BLaER1 (cell line): ENCODE measurements at regions not wholly inside any gene's neighbourhood (a gene's known extent, or its start where the extent isn't known, plus 50 kb on each side); places are given as distances from the start of the nearest gene placed in this dataset.

Source experiments
- H3K27ac ChIP-seq: shearing (Covaris generic); formaldehyde crosslinking; 2 replicates; pipeline ENCODE4 v1.8.1; 2022
- H3K27me3 ChIP-seq: shearing (Covaris generic); formaldehyde crosslinking; 2 replicates; pipeline ENCODE4 v1.8.1; 2022
- H3K36me3 ChIP-seq: shearing (Covaris generic); formaldehyde crosslinking; 2 replicates; pipeline ENCODE4 v1.8.1; 2022
- H3K4me1 ChIP-seq: shearing (Covaris generic); formaldehyde crosslinking; 2 replicates; pipeline ENCODE4 v1.8.1; 2022
- H3K4me2 ChIP-seq: shearing (Covaris generic); formaldehyde crosslinking; 2 replicates; pipeline ENCODE4 v1.8.1; 2022
- H3K4me3 ChIP-seq: shearing (Covaris generic); formaldehyde crosslinking; 2 replicates; pipeline ENCODE4 v1.8.1; 2022
- H3K9ac ChIP-seq: shearing (Covaris generic); formaldehyde crosslinking; 2 replicates; pipeline ENCODE4 v1.8.1; 2022
- H3K9me3 ChIP-seq: shearing (Covaris generic); formaldehyde crosslinking; 2 replicates; pipeline ENCODE4 v1.8.1; 2022
- H4K20me1 ChIP-seq: shearing (Covaris generic); formaldehyde crosslinking; 2 replicates; pipeline ENCODE4 v1.8.1; 2022
- Cebpa-rat ChIP-seq: shearing (Covaris generic); IDR thresholded peaks from 2 replicates; pipeline ENCODE4 v1.8.1; 2022

- no peaks in the 10 kb centered on the region for H3K9me3 ChIP-seq
- no peaks in the 10 kb centered on the region for H3K36me3 ChIP-seq
- H3K4me1 ChIP-seq = no peaks in the 10 kb centered on the region
- H3K27ac ChIP-seq = no peak overlapping the region
- H3K4me3 ChIP-seq = no peak overlapping the region
- H3K9ac ChIP-seq = no peak overlapping the region
- TF ChIP-seq Cebpa-rat = no peak
- no peaks in the 10 kb centered on the region for H3K27me3 ChIP-seq
- no peak overlapping the region for H3K4me2 ChIP-seq
- H4K20me1 ChIP-seq = no peaks in the 10 kb centered on the region
Measured at GRCh38 chr6:135640449-135641111, 143.0 kb upstream of the AHI1 start.

DNA sequence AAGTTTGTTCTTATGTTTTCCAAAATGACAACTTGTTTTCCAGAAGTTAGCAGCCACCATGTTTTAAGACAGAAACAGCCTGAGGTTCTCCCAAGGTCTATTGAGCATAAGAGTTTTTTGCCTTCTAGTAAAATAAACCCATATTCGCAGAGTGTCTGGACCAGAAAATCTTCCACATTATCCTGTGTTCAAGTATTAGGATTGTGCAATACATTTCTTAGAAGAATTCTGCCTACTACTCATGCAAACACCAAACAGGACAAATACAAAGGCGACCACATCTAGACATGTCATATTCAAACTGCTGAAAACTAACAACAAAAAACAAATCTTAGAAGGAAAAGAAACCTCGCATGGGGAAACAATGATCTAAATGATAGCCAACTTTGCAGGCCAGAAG, 145.4 kb upstream of the AHI1 start:
- no peaks in the 10 kb centered on the region for H4K20me1 ChIP-seq
- TF ChIP-seq Cebpa-rat = no peak; the same call in 1 of the 2 replicates
- no peak overlapping the region for H3K4me2 ChIP-seq
- no peaks in the 10 kb centered on the region for H3K9me3 ChIP-seq
- no peaks in the 10 kb centered on the region for H3K36me3 ChIP-seq
- no peak overlapping the region for H3K27ac ChIP-seq
- no peaks in the 10 kb centered on the region for H3K4me1 ChIP-seq
- H3K27me3 ChIP-seq = no peaks in the 10 kb centered on the region
- H3K4me3 ChIP-seq = no peak overlapping the region
- H3K9ac ChIP-seq = no peak overlapping the region

- TF ChIP-seq Cebpa-rat = no peak
- no peaks in the 10 kb centered on the region for H3K4me1 ChIP-seq
Measured at GRCh38 chr6:135644394-135644793, 146.9 kb upstream of the AHI1 start.

GRCh38 chr6:135647521-135647920, 150.0 kb upstream of the AHI1 start:
- H3K9me3 ChIP-seq = peaks cover 30% of the 10 kb centered on the region
- no peak overlapping the region for H3K4me3 ChIP-seq
- no peaks in the 10 kb centered on the region; the same call in 1 of the 2 replicates for H3K36me3 ChIP-seq
- no peaks in the 10 kb centered on the region for H3K27me3 ChIP-seq
- TF ChIP-seq Cebpa-rat = no peak
- no peak overlapping the region for H3K27ac ChIP-seq
- H4K20me1 ChIP-seq = no peaks in the 10 kb centered on the region
- H3K4me2 ChIP-seq = no peak overlapping the region
- H3K9ac ChIP-seq = no peak overlapping the region
- peaks cover 13% of the 10 kb centered on the region for H3K4me1 ChIP-seq

More at GRCh38 chr6:135644394-135644793, 146.9 kb upstream of the AHI1 start:
- Histone ChIP-seq H3K27ac (no peak overlapping the region), H3K9ac (no peak overlapping the region), H3K27me3 (no peaks in the 10 kb centered on the region), H3K9me3 (peaks cover 15% of the 10 kb centered on the region), H3K36me3 (no peaks in the 10 kb centered on the region), H4K20me1 (no peaks in the 10 kb centered on the region), H3K4me3 (no peak overlapping the region), H3K4me2 (no peak overlapping the region)

- peak overlapping the region; percentile 33 for H3K4me2 ChIP-seq
- TF ChIP-seq Cebpa-rat = no peak
- H3K9me3 ChIP-seq = peaks cover 43% of the 10 kb centered on the region
- H3K4me1 ChIP-seq = peaks cover 17% of the 10 kb centered on the region
- no peak overlapping the region for H3K9ac ChIP-seq
- H3K27me3 ChIP-seq = no peaks in the 10 kb centered on the region
- H3K36me3 ChIP-seq = no peaks in the 10 kb centered on the region; the same call in 1 of the 2 replicates
- H3K4me3 ChIP-seq = no peak overlapping the region
- H4K20me1 ChIP-seq = no peaks in the 10 kb centered on the region
- peak overlapping the region; percentile 44 for H3K27ac ChIP-seq
Measured at GRCh38 chr6:135651964-135652755, 154.6 kb upstream of the AHI1 start.

DNA sequence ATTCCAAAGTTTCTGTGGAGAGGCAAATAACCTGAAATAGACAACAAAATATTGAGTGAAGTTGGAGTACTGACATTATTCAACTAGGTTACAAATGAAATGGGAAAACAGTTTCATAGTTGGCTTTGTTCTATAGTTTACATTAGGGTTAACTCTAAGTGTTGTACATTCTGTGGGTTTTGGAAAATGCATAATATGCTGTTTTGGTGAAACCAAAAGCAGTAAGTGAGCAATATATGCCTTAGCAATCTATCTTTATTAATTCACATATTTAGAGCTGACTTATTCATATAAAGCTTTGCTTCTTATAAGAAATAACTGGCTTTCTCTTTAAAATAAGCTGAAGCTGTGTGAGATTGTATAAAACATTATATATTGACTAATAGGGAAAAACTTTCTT, 157.5 kb upstream of the AHI1 start:
- Histone ChIP-seq H3K27me3 (no peaks in the 10 kb centered on the region), H3K36me3 (no peaks in the 10 kb centered on the region; the same call in 1 of the 2 replicates), H3K9ac (no peak overlapping the region), H3K4me2 (no peak overlapping the region), H4K20me1 (no peaks in the 10 kb centered on the region), H3K4me1 (peaks cover 17% of the 10 kb centered on the region), H3K4me3 (no peak overlapping the region), H3K9me3 (peaks cover 29% of the 10 kb centered on the region), H3K27ac (no peak overlapping the region)
- TF ChIP-seq Cebpa-rat = no peak

DNA sequence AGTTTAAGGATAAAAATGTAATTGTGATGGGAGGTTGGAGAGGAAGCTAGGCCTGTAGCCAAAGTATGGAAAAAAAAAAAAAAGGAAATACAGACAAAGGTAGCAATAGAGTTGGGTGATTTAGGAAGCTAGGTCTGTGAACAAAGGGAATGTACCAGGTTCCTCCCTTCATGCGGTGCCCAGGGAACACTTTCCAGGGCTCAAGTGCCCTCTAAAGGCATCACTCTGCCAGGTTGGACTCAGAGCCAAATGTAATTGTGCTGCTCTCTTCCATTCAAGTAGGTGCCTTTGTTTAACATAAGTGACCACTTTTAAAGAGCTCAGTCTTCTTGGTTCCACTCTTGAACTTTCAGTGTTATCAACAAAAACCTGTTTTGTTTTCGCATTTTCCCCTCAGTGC, 159.7 kb upstream of the AHI1 start:
- Histone ChIP-seq H4K20me1 (no peaks in the 10 kb centered on the region), H3K4me1 (peaks cover 7% of the 10 kb centered on the region), H3K27ac (no peak overlapping the region), H3K4me3 (no peak overlapping the region), H3K4me2 (no peak overlapping the region), H3K36me3 (no peaks in the 10 kb centered on the region), H3K9me3 (peaks cover 14% of the 10 kb centered on the region), H3K27me3 (no peaks in the 10 kb centered on the region), H3K9ac (no peak overlapping the region)
- TF ChIP-seq Cebpa-rat = no peak

DNA sequence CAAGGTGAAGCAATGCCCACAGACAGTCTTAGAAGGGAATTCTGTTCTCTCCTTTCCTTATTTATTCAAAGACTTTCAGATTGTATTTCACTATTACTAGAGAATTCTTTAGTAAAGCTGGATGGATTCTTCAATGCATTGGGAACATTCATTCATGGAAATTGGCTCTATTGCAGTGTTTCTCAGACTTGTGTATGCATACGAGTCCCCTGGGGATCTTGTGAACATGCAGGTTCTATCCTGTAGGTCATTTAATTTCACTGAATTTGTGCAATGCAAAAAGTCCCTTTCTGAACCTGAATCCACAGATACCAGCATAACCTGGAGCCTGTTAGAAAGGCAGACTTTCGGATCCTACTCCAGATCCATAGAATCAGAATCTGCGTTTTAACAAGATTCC, 160.9 kb upstream of the AHI1 start:
- Histone ChIP-seq H4K20me1 (no peaks in the 10 kb centered on the region), H3K9me3 (peaks cover 9% of the 10 kb centered on the region; the same call in 1 of the 2 replicates), H3K27me3 (no peaks in the 10 kb centered on the region), H3K4me1 (no peaks in the 10 kb centered on the region), H3K4me3 (no peak overlapping the region), H3K36me3 (no peaks in the 10 kb centered on the region), H3K9ac (no peak overlapping the region), H3K4me2 (no peak overlapping the region), H3K27ac (no peak overlapping the region)
- TF ChIP-seq Cebpa-rat = no peak

DNA sequence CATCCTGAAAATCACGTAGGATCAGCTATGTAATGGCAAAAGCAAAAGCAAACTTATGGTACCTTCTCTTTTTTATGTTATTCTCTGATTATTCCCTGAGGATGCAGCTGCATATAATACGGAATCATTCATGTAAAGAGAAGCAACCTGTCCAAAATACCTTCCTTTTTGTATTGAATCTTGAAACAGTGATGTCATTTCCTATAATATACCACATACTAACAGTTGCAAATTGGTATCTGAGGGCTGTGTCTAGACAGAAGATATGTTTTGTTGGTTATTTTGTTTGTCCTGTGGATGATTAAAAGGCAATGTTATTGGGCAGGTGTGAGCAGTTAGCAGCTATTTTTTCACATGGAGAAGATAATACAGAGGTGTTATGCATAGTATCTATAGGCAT, 161.4 kb upstream of the AHI1 start:
- Histone ChIP-seq H3K36me3 (no peaks in the 10 kb centered on the region), H3K27me3 (no peaks in the 10 kb centered on the region), H3K27ac (no peak overlapping the region), H3K9me3 (peaks cover 8% of the 10 kb centered on the region; the same call in 1 of the 2 replicates), H3K4me3 (no peak overlapping the region), H3K4me2 (no peak overlapping the region), H4K20me1 (no peaks in the 10 kb centered on the region), H3K9ac (no peak overlapping the region), H3K4me1 (no peaks in the 10 kb centered on the region)
- TF ChIP-seq Cebpa-rat = no peak

DNA sequence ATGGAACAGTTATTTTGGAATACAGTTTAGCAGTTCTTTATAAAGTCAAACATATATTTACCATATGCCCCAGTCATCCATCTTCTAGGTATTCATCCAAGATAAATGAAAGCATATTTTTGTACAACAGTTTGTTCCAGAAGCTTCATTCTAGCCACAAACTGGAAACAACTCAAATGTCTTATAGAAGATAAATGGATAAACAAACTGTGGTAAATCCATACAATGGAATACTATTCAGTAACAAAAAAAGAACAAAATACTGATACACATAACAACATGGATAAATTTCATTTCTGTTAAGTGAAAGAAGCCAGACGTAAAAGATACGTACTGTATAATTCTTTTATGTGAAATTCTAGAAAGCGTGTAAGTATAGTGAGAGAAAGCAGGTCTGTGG, 167.0 kb upstream of the AHI1 start:
- no peaks in the 10 kb centered on the region for H3K27me3 ChIP-seq
- no peaks in the 10 kb centered on the region for H3K9me3 ChIP-seq
- no peak overlapping the region for H3K27ac ChIP-seq
- H4K20me1 ChIP-seq = no peaks in the 10 kb centered on the region
- H3K9ac ChIP-seq = no peak overlapping the region
- H3K4me1 ChIP-seq = no peaks in the 10 kb centered on the region
- H3K4me2 ChIP-seq = no peak overlapping the region
- no peaks in the 10 kb centered on the region for H3K36me3 ChIP-seq
- no peak overlapping the region for H3K4me3 ChIP-seq
- TF ChIP-seq Cebpa-rat = no peak
